ENCODE measurements at regions not wholly inside any gene's neighbourhood (a gene's known extent, or its start where the extent isn't known, plus 50 kb on each side); places are given as distances from the start of the nearest gene placed in this dataset.
"Not testable (repeated sequence)": the region's sequence is repeated elsewhere in the genome, so short reads cannot be mapped to it uniquely, and the experiment has no call there.

- Mint-ChIP-seq H3K9me3 (peaks cover 0 to 2% of the 10 kb centered on the region in 2 donors), H3K4me3 (no peak overlapping the region), H3K27ac (no peak overlapping the region), H3K27me3 (peaks cover 7 to 13% of the 10 kb centered on the region in 2 donors), H3K36me3 (no peaks in the 10 kb centered on the region), H3K4me1 (no peaks in the 10 kb centered on the region)
- ATAC-seq (replicated peaks) (no peak), DNase-seq (no peak)
These were observed 224.2 kb downstream of the CYRIA start for GRCh38 chr2:16441431-16441830.

DNA sequence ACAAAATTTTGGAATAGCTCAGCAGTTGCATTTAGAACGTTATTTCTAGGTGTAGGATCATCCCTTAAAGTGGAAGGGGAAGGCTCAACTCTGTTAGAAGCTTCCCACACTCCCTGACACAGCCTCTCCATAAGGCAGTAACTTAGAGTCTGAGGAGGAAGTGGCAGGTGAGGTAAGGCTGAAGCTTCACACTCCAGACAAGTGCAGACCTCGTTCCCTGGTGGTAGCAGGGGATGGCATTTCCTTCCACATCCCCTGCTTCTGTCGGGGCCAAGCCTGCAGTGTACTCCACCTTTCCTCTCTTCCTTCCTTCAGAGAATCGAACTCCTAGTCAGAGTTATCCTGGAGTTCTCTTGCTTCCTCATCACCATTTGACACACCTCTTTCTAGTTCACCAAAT, 224.7 kb downstream of the CYRIA start:
- ATAC-seq (replicated peaks) (no peak), DNase-seq (no peak)
- no peak overlapping the region for H3K27ac Mint-ChIP-seq
- no peak overlapping the region for H3K4me3 Mint-ChIP-seq
- no peaks in the 10 kb centered on the region for H3K4me1 Mint-ChIP-seq
- no peaks in the 10 kb centered on the region for H3K36me3 Mint-ChIP-seq
- peaks cover 0 to 2% of the 10 kb centered on the region in 2 donors for H3K9me3 Mint-ChIP-seq
- peaks cover 7 to 13% of the 10 kb centered on the region in 2 donors for H3K27me3 Mint-ChIP-seq

DNA sequence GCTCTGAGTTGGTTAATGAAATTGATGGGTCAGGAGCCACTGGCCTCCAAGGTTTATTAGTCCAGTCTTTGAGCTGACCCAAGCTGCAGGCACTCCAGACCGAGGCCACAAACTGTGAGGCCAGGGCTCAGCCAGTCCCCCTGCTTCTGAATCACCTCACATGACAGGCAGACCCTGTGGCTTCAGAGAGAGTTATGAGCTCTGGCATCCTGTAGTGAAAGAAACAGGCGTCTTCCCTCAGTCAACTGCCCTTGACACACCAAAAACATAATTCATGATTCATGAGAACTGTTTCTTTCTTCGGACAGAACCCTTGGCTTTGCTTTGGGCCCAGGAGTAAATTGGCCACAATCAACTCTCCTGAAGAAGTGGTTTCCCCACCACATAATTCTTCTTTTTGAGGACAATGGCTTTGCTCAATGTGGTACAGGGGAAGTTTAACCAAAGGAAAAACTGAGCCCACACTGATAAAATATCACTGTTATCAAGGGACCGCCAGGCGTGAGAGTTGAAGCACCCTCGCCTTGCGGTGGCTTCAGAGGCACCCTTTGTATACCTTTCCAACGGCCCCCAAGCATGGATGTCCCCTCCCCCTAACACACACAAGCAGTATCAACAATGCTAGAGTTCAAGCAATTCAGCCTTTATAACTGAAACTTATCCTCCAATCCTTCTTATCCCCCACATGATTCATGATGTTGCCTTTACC, 226.9 kb downstream of the CYRIA start:
- H3K27ac Mint-ChIP-seq: no peak overlapping the region
- no peaks in the 10 kb centered on the region for H3K4me1 Mint-ChIP-seq
- H3K36me3 Mint-ChIP-seq: no peaks in the 10 kb centered on the region
- no peak for ATAC-seq (replicated peaks)
- H3K9me3 Mint-ChIP-seq: peaks cover 0 to 2% of the 10 kb centered on the region in 2 donors
- DNase-seq: no peak
- H3K27me3 Mint-ChIP-seq: peaks cover 7 to 13% of the 10 kb centered on the region in 2 donors
- H3K4me3 Mint-ChIP-seq: no peak overlapping the region

- Mint-ChIP-seq H3K36me3 (no peaks in the 10 kb centered on the region), H3K4me1 (no peaks in the 10 kb centered on the region), H3K4me3 (no peak overlapping the region), H3K27me3 (peaks cover 7 to 13% of the 10 kb centered on the region in 2 donors), H3K27ac (no peak overlapping the region), H3K9me3 (peaks cover 0 to 2% of the 10 kb centered on the region in 2 donors)
- ATAC-seq (replicated peaks): no peak
- no peak for DNase-seq
These were observed 228.4 kb downstream of the CYRIA start for GRCh38 chr2:16437189-16437588.

- peaks cover 5 to 14% of the 10 kb centered on the region in 2 donors for H3K27me3 Mint-ChIP-seq
- DNase-seq (no peak), ATAC-seq (replicated peaks) (no peak)
- no peak overlapping the region for H3K4me3 Mint-ChIP-seq
- no peaks in the 10 kb centered on the region for H3K36me3 Mint-ChIP-seq
- no peak overlapping the region for H3K27ac Mint-ChIP-seq
- no peaks in the 10 kb centered on the region for H3K4me1 Mint-ChIP-seq
- peaks cover 0 to 3% of the 10 kb centered on the region in 2 donors for H3K9me3 Mint-ChIP-seq
These were observed 231.2 kb downstream of the CYRIA start for GRCh38 chr2:16434393-16434792.

GRCh38 chr2:16430846-16431245, 234.8 kb downstream of the CYRIA start:
- no peak overlapping the region for H3K4me3 Mint-ChIP-seq
- H3K9me3 Mint-ChIP-seq: peaks cover 0 to 3% of the 10 kb centered on the region in 2 donors
- no peak overlapping the region for H3K27ac Mint-ChIP-seq
- DNase-seq: no peak
- no peaks in the 10 kb centered on the region for H3K4me1 Mint-ChIP-seq
- peaks cover 5 to 8% of the 10 kb centered on the region in 2 donors for H3K27me3 Mint-ChIP-seq
- no peaks in the 10 kb centered on the region for H3K36me3 Mint-ChIP-seq
- no peak for ATAC-seq (replicated peaks)

- no peak overlapping the region for H3K4me3 Mint-ChIP-seq
- no peak overlapping the region for H3K27ac Mint-ChIP-seq
- no peaks in the 10 kb centered on the region for H3K36me3 Mint-ChIP-seq
- peaks cover 0 to 5% of the 10 kb centered on the region in 2 donors for H3K9me3 Mint-ChIP-seq
- H3K4me1 Mint-ChIP-seq: no peaks in the 10 kb centered on the region
- H3K27me3 Mint-ChIP-seq: peaks cover 5 to 8% of the 10 kb centered on the region in 2 donors
- DNase-seq: no peak
- ATAC-seq (replicated peaks): no peak
These were observed 236.0 kb downstream of the CYRIA start for GRCh38 chr2:16429431-16430145.

DNA sequence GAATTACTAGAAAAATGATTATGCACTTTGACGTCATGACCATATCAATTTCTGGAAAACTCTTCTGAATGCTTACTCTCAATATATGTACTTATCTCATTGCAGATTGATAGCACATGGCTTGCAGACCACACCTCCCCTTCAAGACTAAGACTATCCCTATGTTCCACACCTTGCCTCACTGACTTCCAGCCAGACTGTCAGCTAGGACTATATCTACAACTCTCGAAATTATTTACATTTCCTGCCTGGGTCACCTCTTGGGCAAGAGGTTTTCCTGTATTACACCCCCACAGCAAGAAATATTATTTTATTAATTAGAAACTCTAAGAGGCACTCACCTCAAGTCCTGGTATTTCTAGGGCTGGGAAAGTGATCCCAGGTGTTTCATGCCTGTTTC, 236.6 kb downstream of the CYRIA start:
- Mint-ChIP-seq H3K4me3 (no peak overlapping the region), H3K27ac (no peak overlapping the region)
- ATAC-seq (replicated peaks): no peak

GRCh38 chr2:16425462-16426336, 239.9 kb downstream of the CYRIA start:
- Mint-ChIP-seq H3K36me3 (no peaks in the 10 kb centered on the region), H3K27me3 (peaks cover 0 to under 1% of the 10 kb centered on the region in 2 donors), H3K4me3 (no peak overlapping the region), H3K4me1 (no peaks in the 10 kb centered on the region), H3K27ac (no peak overlapping the region), H3K9me3 (peaks cover 0 to 2% of the 10 kb centered on the region in 2 donors)
- DNase-seq (no peak), ATAC-seq (replicated peaks) (no peak)

More for the DNA sequence above, 236.6 kb downstream of the CYRIA start:
- H3K27me3 Mint-ChIP-seq: peaks cover 5 to 8% of the 10 kb centered on the region in 2 donors
- no peaks in the 10 kb centered on the region for H3K4me1 Mint-ChIP-seq
- peaks cover 0 to 5% of the 10 kb centered on the region in 2 donors for H3K9me3 Mint-ChIP-seq
- no peak for DNase-seq
- no peaks in the 10 kb centered on the region for H3K36me3 Mint-ChIP-seq

- Mint-ChIP-seq H3K36me3 (no peaks in the 10 kb centered on the region), H3K4me1 (no peaks in the 10 kb centered on the region), H3K27ac (no peak overlapping the region), H3K4me3 (no peak overlapping the region), H3K9me3 (peaks cover 2 to 5% of the 10 kb centered on the region in 2 donors), H3K27me3 (peaks cover 2 to 6% of the 10 kb centered on the region in 2 donors)
- no peak for ATAC-seq (replicated peaks)
- DNase-seq: no peak
These were observed 245.2 kb downstream of the CYRIA start for GRCh38 chr2:16420421-16420820.

GRCh38 chr2:16417726-16418125, 247.9 kb downstream of the CYRIA start:
- Mint-ChIP-seq H3K36me3 (no peaks in the 10 kb centered on the region), H3K27ac (no peak overlapping the region), H3K9me3 (peaks cover 4% of the 10 kb centered on the region in 2 donors), H3K4me1 (no peaks in the 10 kb centered on the region), H3K4me3 (no peak overlapping the region), H3K27me3 (peaks cover 4 to 6% of the 10 kb centered on the region in 2 donors)
- DNase-seq: no peak
- ATAC-seq (replicated peaks): no peak

DNA sequence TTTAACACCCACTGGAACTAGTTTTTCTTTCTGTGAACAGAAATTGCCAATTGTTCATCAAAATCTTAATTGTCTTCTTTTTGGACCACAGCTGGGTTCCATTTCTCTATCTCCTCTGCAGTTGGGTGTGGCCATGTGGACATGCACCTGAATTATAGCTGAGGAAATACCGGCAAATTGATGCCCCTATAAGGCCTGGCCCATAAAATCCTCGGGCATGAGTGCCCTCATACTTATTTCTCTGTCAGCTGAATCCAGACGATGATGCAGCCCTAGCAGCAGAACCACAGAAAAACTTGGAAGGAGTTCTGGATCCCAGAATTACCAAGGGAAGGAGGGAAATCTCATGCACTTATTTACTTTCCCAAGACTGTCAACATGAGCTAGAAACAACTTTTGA, 249.0 kb downstream of the CYRIA start:
- no peak overlapping the region for H3K27ac Mint-ChIP-seq
- no peaks in the 10 kb centered on the region for H3K36me3 Mint-ChIP-seq
- peaks cover 4 to 6% of the 10 kb centered on the region in 2 donors for H3K27me3 Mint-ChIP-seq
- no peaks in the 10 kb centered on the region for H3K4me1 Mint-ChIP-seq
- H3K4me3 Mint-ChIP-seq: no peak overlapping the region
- no peak for DNase-seq
- peaks cover 4% of the 10 kb centered on the region in 2 donors for H3K9me3 Mint-ChIP-seq
- no peak for ATAC-seq (replicated peaks)

DNA sequence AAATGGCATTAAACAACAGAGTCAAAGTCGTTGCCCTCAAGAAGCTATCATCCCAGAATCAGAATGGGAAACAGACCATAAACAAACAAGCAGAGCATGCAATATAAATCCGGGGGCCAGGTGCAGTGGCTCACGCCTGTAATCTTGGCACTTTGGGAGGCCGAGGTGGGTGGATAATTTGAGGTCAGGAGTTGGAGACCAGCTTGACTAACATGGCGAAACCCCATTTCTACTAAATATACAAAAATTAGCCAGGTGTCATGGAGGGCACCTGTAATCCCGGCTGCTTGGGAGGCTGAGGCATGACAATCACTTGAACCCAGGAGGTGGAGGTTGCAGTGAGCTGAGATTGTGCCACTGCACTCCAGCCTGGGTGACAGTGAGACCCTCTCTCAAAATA, 249.8 kb downstream of the CYRIA start:
- not testable (repeated sequence) for ATAC-seq (replicated peaks); H3K4me1 Mint-ChIP-seq; DNase-seq; H3K36me3 Mint-ChIP-seq; H3K27me3 Mint-ChIP-seq; H3K9me3 Mint-ChIP-seq; H3K27ac Mint-ChIP-seq; H3K4me3 Mint-ChIP-seq

DNA sequence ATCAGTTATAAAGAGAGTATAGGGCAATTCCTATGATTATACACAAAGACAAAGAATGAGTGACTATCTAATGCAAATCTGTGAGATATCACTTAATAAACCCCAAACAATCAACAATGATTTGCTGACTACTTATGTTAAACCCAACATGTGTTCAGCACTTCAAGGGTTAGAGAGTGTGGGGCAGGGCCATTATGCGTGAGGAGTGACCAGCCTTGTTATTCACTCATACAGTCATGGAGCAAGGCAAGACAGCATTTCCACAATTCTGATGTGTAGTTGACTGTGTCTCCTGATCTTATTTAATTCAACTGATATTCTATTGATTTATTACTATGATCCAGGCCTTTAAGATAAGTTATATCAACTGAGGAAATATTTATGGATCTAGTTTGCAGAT, 251.7 kb downstream of the CYRIA start:
- DNase-seq (no peak), ATAC-seq (replicated peaks) (no peak)
- Mint-ChIP-seq H3K27ac (no peak overlapping the region), H3K4me1 (no peaks in the 10 kb centered on the region), H3K9me3 (peaks cover 7 to 8% of the 10 kb centered on the region in 2 donors), H3K27me3 (peaks cover 0 to 4% of the 10 kb centered on the region in 2 donors), H3K4me3 (no peak overlapping the region), H3K36me3 (no peaks in the 10 kb centered on the region)
